ENCODE measurements at regions not wholly inside any gene's neighbourhood (a gene's known extent, or its start where the extent isn't known, plus 50 kb on each side); places are given as distances from the start of the nearest gene placed in this dataset.

- TF ChIP-seq CTCF (IDR thresholded peaks at IDR 0.05), result no peak
- no peak for TF ChIP-seq POLR2A (IDR thresholded peaks at IDR 0.05)
Measured at GRCh38 chr10:37535459-37536246, 321.8 kb downstream of the ZNF248 start.
